Right atrium auricular region (tissue), 2 donors: ENCODE measurements at regions not wholly inside any gene's neighbourhood (a gene's known extent, or its start where the extent isn't known, plus 50 kb on each side); places are given as distances from the start of the nearest gene placed in this dataset.

Experiments
- DNase-seq: peaks from one replicate; pipeline ENCODE4 v3.0.0-alpha.2; 2019; ENCODE audit warnings: low spot score
- H3K27ac ChIP-seq, 2 donors: fragments of 200-600 bp; sonication (generic); 1 replicate in 1 of 2; 2 replicates in 1 of 2; pipeline ENCODE4 v1.5.1; 2016 to 2019
- H3K27me3 ChIP-seq, 2 donors: fragments of 200-600 bp; sonication (generic); one replicate each; pipeline versions ENCODE4 v1.5.1 to v1.6.0; 2017 to 2019
- H3K36me3 ChIP-seq: fragments of 200-600 bp; sonication (generic); one replicate; pipeline ENCODE4 v1.5.1; 2016
- H3K4me1 ChIP-seq, 2 donors: fragments of 200-600 bp; sonication (generic); one replicate each; pipeline versions ENCODE4 v1.5.1 to v1.6.0; 2017 to 2019
- H3K4me3 ChIP-seq, 2 donors: fragments of 200-600 bp; sonication (generic); 1 replicate in 1 of 2; 2 replicates in 1 of 2; pipeline ENCODE4 v1.5.1; 2017 to 2019; ENCODE audit warnings: mild to moderate bottlenecking in 1 of 2, moderate library complexity in 1 of 2
- H3K9me3 ChIP-seq, 2 donors: fragments of 200-600 bp; sonication (generic); one replicate each; pipeline ENCODE4 v1.5.1; 2019
- CTCF ChIP-seq, 2 donors: fragments of 200-600 bp; sonication (generic); IDR thresholded peaks; one replicate each; pipeline ENCODE4 v1.5.1; 2019; ENCODE audit warnings: antibody characterized with exemption in 2 of 2

DNA sequence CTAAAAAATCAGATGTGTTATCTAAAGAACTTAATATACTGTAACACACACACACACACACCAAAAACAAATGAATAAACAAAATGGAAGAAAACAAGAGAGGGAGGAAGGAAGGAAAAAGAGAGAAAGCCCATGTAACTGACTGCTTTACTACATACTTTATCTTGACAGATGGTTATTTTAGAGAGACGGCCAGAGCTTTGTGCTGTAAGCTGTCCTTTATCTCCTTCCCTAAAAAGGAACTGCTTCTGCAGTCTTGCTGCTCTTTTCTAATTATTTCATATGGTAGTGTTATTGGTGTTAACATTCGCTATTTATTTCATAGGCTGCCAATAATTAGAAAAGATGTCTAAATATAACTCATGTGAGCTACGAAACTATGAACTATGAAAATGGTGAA, 1384.6 kb downstream of the MRPL39 start:
- DNase-seq, result no peak
- no peaks in the 10 kb centered on the region for H3K36me3 ChIP-seq
- TF ChIP-seq CTCF (IDR thresholded peaks at IDR 0.05), result no peak
- no peaks in the 10 kb centered on the region for H3K27me3 ChIP-seq
- H3K4me3 ChIP-seq, result no peak overlapping the region
- no peaks in the 10 kb centered on the region for H3K4me1 ChIP-seq
- H3K27ac ChIP-seq, result no peak overlapping the region
- peaks cover 0 to 12% of the 10 kb centered on the region in 2 donors for H3K9me3 ChIP-seq

DNA sequence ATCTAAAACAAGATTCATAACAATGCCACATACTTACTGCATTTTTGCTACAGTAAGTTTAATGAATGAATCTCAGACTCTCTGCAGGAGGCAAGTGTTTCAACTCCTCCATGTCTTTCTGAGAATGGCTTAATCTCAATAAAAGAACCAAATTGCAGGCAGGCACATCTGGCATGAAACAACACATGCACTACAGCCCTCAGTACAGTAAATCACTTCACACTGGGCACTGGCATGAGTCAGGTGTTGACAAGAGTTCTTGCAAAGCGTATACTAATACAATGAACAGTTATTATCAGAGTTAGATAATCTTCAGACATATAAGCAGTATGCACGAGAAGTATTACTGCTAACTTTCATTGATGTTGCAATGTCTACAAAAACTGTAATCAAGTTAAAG, 1386.8 kb downstream of the MRPL39 start:
- DNase-seq, result no peak
- Histone ChIP-seq H3K4me1 (no peaks in the 10 kb centered on the region), H3K27ac (no peak overlapping the region), H3K36me3 (no peaks in the 10 kb centered on the region), H3K9me3 (no peaks in the 10 kb centered on the region), H3K27me3 (no peaks in the 10 kb centered on the region), H3K4me3 (no peak overlapping the region)
- no peak for TF ChIP-seq CTCF (IDR thresholded peaks at IDR 0.05)

GRCh38 chr21:24217151-24217550, 1390.1 kb downstream of the MRPL39 start:
- no peak for TF ChIP-seq CTCF (IDR thresholded peaks at IDR 0.05)
- H3K4me1 ChIP-seq, result no peaks in the 10 kb centered on the region
- no peak for DNase-seq

GRCh38 chr21:24210130-24210529, 1397.2 kb downstream of the MRPL39 start:
- Histone ChIP-seq H3K27me3 (no peaks in the 10 kb centered on the region), H3K9me3 (no peaks in the 10 kb centered on the region), H3K27ac (no peak overlapping the region), H3K4me3 (no peak overlapping the region), H3K36me3 (no peaks in the 10 kb centered on the region), H3K4me1 (no peaks in the 10 kb centered on the region)
- TF ChIP-seq CTCF (IDR thresholded peaks at IDR 0.05), result no peak
- no peak for DNase-seq

More at GRCh38 chr21:24217151-24217550, 1390.1 kb downstream of the MRPL39 start:
- no peak overlapping the region for H3K4me3 ChIP-seq
- H3K9me3 ChIP-seq, result no peaks in the 10 kb centered on the region
- no peak overlapping the region for H3K27ac ChIP-seq
- H3K27me3 ChIP-seq, result no peaks in the 10 kb centered on the region
- H3K36me3 ChIP-seq, result no peaks in the 10 kb centered on the region

- DNase-seq, result no peak
- TF ChIP-seq CTCF (IDR thresholded peaks at IDR 0.05), result no peak
- Histone ChIP-seq H3K4me1 (no peaks in the 10 kb centered on the region), H3K36me3 (no peaks in the 10 kb centered on the region), H3K9me3 (no peaks in the 10 kb centered on the region), H3K27me3 (no peaks in the 10 kb centered on the region), H3K4me3 (no peak overlapping the region), H3K27ac (no peak overlapping the region)
Observed at GRCh38 chr21:24208562-24209260, 1398.6 kb downstream of the MRPL39 start.

- Histone ChIP-seq H3K4me1 (no peaks in the 10 kb centered on the region), H3K27me3 (no peaks in the 10 kb centered on the region), H3K36me3 (no peaks in the 10 kb centered on the region), H3K9me3 (no peaks in the 10 kb centered on the region), H3K4me3 (no peak overlapping the region), H3K27ac (no peak overlapping the region)
- no peak for DNase-seq
- TF ChIP-seq CTCF (IDR thresholded peaks at IDR 0.05), result no peak
Observed at GRCh38 chr21:24205319-24205718, 1402.0 kb downstream of the MRPL39 start.
